IMR-90 (cell line): ENCODE measurements at regions not wholly inside any gene's neighbourhood (a gene's known extent, or its start where the extent isn't known, plus 50 kb on each side); places are given as distances from the start of the nearest gene placed in this dataset.

Experiments
- ATAC-seq: fragments of 200-7000 bp; cut with Tn5 transposase; 2 replicates; pipeline ENCODE4 v1.9.1; 2020; ENCODE audit warnings: low read depth, mild to moderate bottlenecking, moderate library complexity
- BruUV-seq: library from RNA; stranded (reverse); fragments of 400-500 nt; replicated peaks from 2 replicates; lab custom pipeline; 2021; lab: Mats Ljungman, UMichigan
- CTCF ChIA-PET: fragments of 300-600 bp; formaldehyde crosslinking; extraction: SDS; loops from one replicate; lab custom pipeline; 2021; ENCODE audit warnings: antibody characterized with exemption; lab: Yijun Ruan, JAX
- POLR2A ChIA-PET: fragments of 300-600 bp; sonication (Branson Sonifier 250); formaldehyde crosslinking; loops from one replicate; lab custom pipeline; 2022; ENCODE audit warnings: antibody characterized with exemption; ENCODE audit not compliant: unreplicated experiment; lab: Charles Lee
- DNase-seq: peaks from one replicate; pipeline ENCODE4 v3.0.0; 2013
- H2AFZ ChIP-seq: replicated peaks from 2 replicates; pipeline ENCODE3; 2013; ENCODE audit warnings: low read length, mild to moderate bottlenecking; ENCODE audit not compliant: poor library complexity
- H2AK5ac ChIP-seq: 2 replicates; pipeline ENCODE4 v1.6.1; 2013; ENCODE audit warnings: low read depth, low read length, inconsistent platforms
- H2AK9ac ChIP-seq: replicated peaks from 2 replicates; pipeline ENCODE3; 2013; ENCODE audit warnings: mild to moderate bottlenecking, low read depth, low read length, moderate library complexity; ENCODE audit not compliant: poor library complexity
- H2BK120ac ChIP-seq: 2 replicates; pipeline ENCODE4 v1.6.1; 2013; ENCODE audit warnings: low read depth, low read length, inconsistent platforms
- H2BK15ac ChIP-seq: 3 replicates; pipeline ENCODE4 v1.6.1; 2013; ENCODE audit warnings: low read depth, low read length, inconsistent platforms
- H2BK20ac ChIP-seq: 2 replicates; pipeline ENCODE4 v1.6.1; 2013; ENCODE audit warnings: low read depth, mild to moderate bottlenecking, inconsistent platforms, low read length, moderate library complexity
- H2BK5ac ChIP-seq: 2 replicates; pipeline ENCODE4 v1.6.1; 2013; ENCODE audit warnings: mild to moderate bottlenecking, low read depth, low read length, inconsistent platforms; ENCODE audit not compliant: poor library complexity, severe bottlenecking
- H3K14ac ChIP-seq: replicated peaks from 2 replicates; pipeline ENCODE4 v1.6.1; 2013; ENCODE audit warnings: low read depth, low read length, inconsistent platforms
- H3K18ac ChIP-seq: 2 replicates; pipeline ENCODE4 v1.6.1; 2013; ENCODE audit warnings: low read depth, low read length, control low read depth
- H3K23ac ChIP-seq: 2 replicates; pipeline ENCODE4 v1.6.1; 2013; ENCODE audit warnings: low read depth, low read length, inconsistent platforms
- H3K27ac ChIP-seq: 2 replicates; pipeline ENCODE4 v1.5.1; 2013; ENCODE audit warnings: mild to moderate bottlenecking, control low read depth, low read length; ENCODE audit not compliant: insufficient read depth
- H3K27me3 ChIP-seq: 2 replicates; pipeline ENCODE4 v1.6.1; 2013; ENCODE audit warnings: low read length; ENCODE audit not compliant: control insufficient read depth, insufficient read depth
- H3K36me3 ChIP-seq: 2 replicates; pipeline ENCODE4 v1.6.1; 2013; ENCODE audit warnings: low read length, mixed read lengths; ENCODE audit not compliant: control insufficient read depth, insufficient read depth
- H3K4ac ChIP-seq: 2 replicates; pipeline ENCODE4 v1.6.1; 2013; ENCODE audit warnings: low read depth, low read length, inconsistent platforms
- H3K4me1 ChIP-seq: 2 replicates; pipeline ENCODE4 v1.6.1; 2013; ENCODE audit warnings: low read length, mixed read lengths; ENCODE audit not compliant: control insufficient read depth, insufficient read depth
- H3K4me2 ChIP-seq: 2 replicates; pipeline ENCODE4 v1.6.1; 2013; ENCODE audit warnings: low read depth, mild to moderate bottlenecking, control low read depth, low read length, moderate library complexity
- H3K4me3 ChIP-seq: 2 replicates; pipeline ENCODE4 v1.5.1; 2013; ENCODE audit warnings: low read depth, mild to moderate bottlenecking, control low read depth, low read length, moderate library complexity; ENCODE audit not compliant: insufficient read depth
- H3K56ac ChIP-seq: 2 replicates; pipeline ENCODE4 v1.6.1; 2013; ENCODE audit warnings: low read length, inconsistent platforms; ENCODE audit not compliant: insufficient read depth; ENCODE audit errors: extremely low read depth
- H3K79me1 ChIP-seq, 2 experiments: 2 replicates each; pipeline ENCODE4 v1.6.1; 2013; ENCODE audit warnings: low read length in 2 of 2, inconsistent platforms in 1 of 2, low read depth in 1 of 2
- H3K9ac ChIP-seq: 2 replicates; pipeline ENCODE4 v1.6.1; 2013; ENCODE audit warnings: low read depth, low read length, control low read depth
- H3K9me1 ChIP-seq: 2 replicates; pipeline ENCODE4 v1.6.1; 2013; ENCODE audit warnings: low read length, inconsistent platforms; ENCODE audit not compliant: insufficient read depth
- H3K9me3 ChIP-seq: 2 replicates; pipeline ENCODE4 v1.6.1; 2013; ENCODE audit warnings: low read length; ENCODE audit not compliant: control insufficient read depth, insufficient read depth
- H4K20me1 ChIP-seq: 2 replicates; pipeline ENCODE4 v1.6.1; 2013; ENCODE audit warnings: low read length, inconsistent platforms; ENCODE audit not compliant: insufficient read depth
- H4K5ac ChIP-seq: 2 replicates; pipeline ENCODE4 v1.6.1; 2013; ENCODE audit warnings: mild to moderate bottlenecking, low read depth, low read length, control low read depth
- H4K8ac ChIP-seq, 2 experiments: 2 replicates each; pipeline ENCODE4 v1.6.1; 2013; ENCODE audit warnings: low read depth in 2 of 2, low read length in 2 of 2, control low read depth in 1 of 2, inconsistent platforms in 1 of 2
- H4K91ac ChIP-seq: 2 replicates; pipeline ENCODE4 v1.6.1; 2013; ENCODE audit warnings: low read depth, low read length, inconsistent platforms; ENCODE audit not compliant: insufficient read depth
- BHLHE40 ChIP-seq: fragments of 150-350 bp; IDR thresholded peaks from 2 replicates; pipeline ENCODE4 v1.6.1; 2016; ENCODE audit warnings: mild to moderate bottlenecking, low read depth, low read length
- CEBPB ChIP-seq: IDR thresholded peaks from 2 replicates; pipeline ENCODE4 v1.6.1; 2012; ENCODE audit warnings: low read depth, low read length, improper control_type of control experiment
- CHD1 ChIP-seq: IDR thresholded peaks from 2 replicates; pipeline ENCODE4 v1.6.1; 2012; ENCODE audit warnings: low read depth, low read length, improper control_type of control experiment
- FOS ChIP-seq: fragments of 150-350 bp; IDR thresholded peaks from 2 replicates; pipeline ENCODE4 v1.6.1; 2016; ENCODE audit warnings: low read depth, low read length
- MAFK ChIP-seq: IDR thresholded peaks from 2 replicates; pipeline ENCODE4 v1.6.1; 2012; ENCODE audit warnings: low read depth, low read length, improper control_type of control experiment
- MAZ ChIP-seq: IDR thresholded peaks from 2 replicates; pipeline ENCODE4 v1.6.1; 2012; ENCODE audit warnings: low read depth, mild to moderate bottlenecking, low read length, improper control_type of control experiment, moderate library complexity, borderline replicate concordance
- NFE2L2 ChIP-seq: fragments of 150-350 bp; IDR thresholded peaks from 2 replicates; pipeline ENCODE4 v1.6.1; 2016; ENCODE audit warnings: low read depth, mild to moderate bottlenecking, low read length
- POLR2A ChIP-seq: IDR thresholded peaks from 2 replicates; pipeline ENCODE4 v1.6.1; 2012; ENCODE audit warnings: mild to moderate bottlenecking, low read depth, low read length
- RAD21 ChIP-seq: IDR thresholded peaks from 2 replicates; pipeline ENCODE4 v1.6.1; 2012; ENCODE audit warnings: low read length, improper control_type of control experiment
- RCOR1 ChIP-seq: IDR thresholded peaks from 2 replicates; pipeline ENCODE4 v1.6.1; 2012; ENCODE audit warnings: mild to moderate bottlenecking, low read length, improper control_type of control experiment; ENCODE audit not compliant: insufficient replicate concordance
- RFX5 ChIP-seq: IDR thresholded peaks from 2 replicates; pipeline ENCODE4 v1.8.0; 2012; ENCODE audit warnings: low read depth, mild to moderate bottlenecking, low read length, moderate library complexity
- WGBS, 2 experiments: methylation state at CpG; one replicate each; pipeline versions ENCODE4 v1.1.5 to v1.1.7; 2013; ENCODE audit warnings: missing lambda C conversion rate in 2 of 2; ENCODE audit not compliant: insufficient read length in 1 of 2; ENCODE audit errors: extremely low coverage in 2 of 2; 5-methylcytosine and 5-hydroxymethylcytosine counted together
- dilution Hi-C: fragments of 300-500 bp; cut with HindIII; formaldehyde crosslinking; loops from one replicate; pipeline ENCODE4 v1.14.3; 2018; ENCODE audit warnings: low sequenced_read_pairs; ENCODE audit not compliant: unreplicated experiment
- in situ Hi-C: fragments of 300-500 bp; cut with MboI; formaldehyde crosslinking; loops from 3 replicates; pipeline ENCODE4 v1.14.3; 2019; ENCODE audit warnings: low sequenced_read_pairs, inconsistent platforms, mixed read lengths
- intact Hi-C: fragments of 100-400 bp; cut with micrococcal nuclease; formaldehyde crosslinking; loops from 2 replicates; pipeline ENCODE4 v1.10.0; 2022
- TF ChIP-seq, protein P1 (sequence below): fragments of 150-350 bp; IDR thresholded peaks from 2 replicates; pipeline ENCODE4 v1.6.1; 2016; ENCODE audit warnings: low read depth, mild to moderate bottlenecking, low read length, moderate library complexity, borderline replicate concordance
- TF ChIP-seq, protein P2 (sequence below): conservative IDR thresholded peaks from 2 replicates; pipeline ENCODE4 v1.5.1; 2012; ENCODE audit warnings: mild to moderate bottlenecking, low read depth, low read length, improper control_type of control experiment
- TF ChIP-seq, protein P3 (sequence below): fragments of 150-350 bp; IDR thresholded peaks from 2 replicates; pipeline ENCODE4 v1.6.1; 2017; ENCODE audit warnings: mild to moderate bottlenecking, antibody characterized with exemption, low read length, low read depth

DNA sequence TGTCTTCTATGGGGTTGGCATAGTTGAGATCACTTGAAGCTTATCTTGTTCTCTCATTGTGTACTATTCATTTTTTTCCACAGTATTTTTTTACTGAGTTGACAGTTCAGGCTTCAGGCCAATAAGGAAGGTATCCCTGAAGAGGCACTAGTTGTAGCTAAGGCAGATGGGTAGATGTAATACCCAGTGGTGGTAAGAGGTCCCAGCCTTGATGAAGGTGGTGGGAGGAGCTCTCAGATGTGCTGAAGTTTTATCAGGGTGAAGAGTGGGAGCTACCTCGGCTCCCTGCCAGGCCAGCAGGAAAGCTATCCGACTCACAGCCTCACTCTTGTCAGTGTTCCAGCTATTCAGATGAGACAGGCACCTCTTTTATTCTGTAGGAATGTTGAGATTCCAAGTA is 87.7 kb upstream of the UFL1 start:
- Histone ChIP-seq H3K4me3 (no peak overlapping the region), H2AK5ac (no peak overlapping the region), H3K27ac (no peak overlapping the region), H2BK20ac (no peak overlapping the region), H2BK15ac (no peak overlapping the region), H3K9me3 (peaks cover 27% of the 10 kb centered on the region), H2BK120ac (no peak overlapping the region), H4K20me1 (no peaks in the 10 kb centered on the region), H3K27me3 (no peaks in the 10 kb centered on the region), H3K18ac (no peak overlapping the region), H4K8ac (no peak overlapping the region), H3K4ac (no peak overlapping the region), H4K91ac (no peak overlapping the region), H3K79me1 (no peaks in the 10 kb centered on the region), H2BK5ac (no peak overlapping the region), H3K9me1 (no peaks in the 10 kb centered on the region), H2AFZ (no peak overlapping the region), H3K9ac (no peak overlapping the region), H3K36me3 (no peaks in the 10 kb centered on the region), H3K23ac (no peak overlapping the region), H3K14ac (no peak overlapping the region), H3K4me2 (no peak overlapping the region), H2AK9ac (no peak overlapping the region), H3K56ac (no peak overlapping the region), H4K5ac (no peak overlapping the region), H3K4me1 (no peaks in the 10 kb centered on the region)
- POLR2A ChIA-PET, result no interaction called here
- ATAC-seq, result no peak
- TF ChIP-seq RFX5 (no peak), MAFK (no peak), POLR2A (no peak), BHLHE40 (no peak), CHD1 (no peak), MAZ (no peak), FOS (no peak), RAD21 (no peak), RCOR1 (no peak), NFE2L2 (no peak), CEBPB (no peak)
- TF ChIP-seq, protein P1, sequence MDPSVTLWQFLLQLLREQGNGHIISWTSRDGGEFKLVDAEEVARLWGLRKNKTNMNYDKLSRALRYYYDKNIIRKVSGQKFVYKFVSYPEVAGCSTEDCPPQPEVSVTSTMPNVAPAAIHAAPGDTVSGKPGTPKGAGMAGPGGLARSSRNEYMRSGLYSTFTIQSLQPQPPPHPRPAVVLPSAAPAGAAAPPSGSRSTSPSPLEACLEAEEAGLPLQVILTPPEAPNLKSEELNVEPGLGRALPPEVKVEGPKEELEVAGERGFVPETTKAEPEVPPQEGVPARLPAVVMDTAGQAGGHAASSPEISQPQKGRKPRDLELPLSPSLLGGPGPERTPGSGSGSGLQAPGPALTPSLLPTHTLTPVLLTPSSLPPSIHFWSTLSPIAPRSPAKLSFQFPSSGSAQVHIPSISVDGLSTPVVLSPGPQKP, result no peak
- TF ChIP-seq, protein P2, sequence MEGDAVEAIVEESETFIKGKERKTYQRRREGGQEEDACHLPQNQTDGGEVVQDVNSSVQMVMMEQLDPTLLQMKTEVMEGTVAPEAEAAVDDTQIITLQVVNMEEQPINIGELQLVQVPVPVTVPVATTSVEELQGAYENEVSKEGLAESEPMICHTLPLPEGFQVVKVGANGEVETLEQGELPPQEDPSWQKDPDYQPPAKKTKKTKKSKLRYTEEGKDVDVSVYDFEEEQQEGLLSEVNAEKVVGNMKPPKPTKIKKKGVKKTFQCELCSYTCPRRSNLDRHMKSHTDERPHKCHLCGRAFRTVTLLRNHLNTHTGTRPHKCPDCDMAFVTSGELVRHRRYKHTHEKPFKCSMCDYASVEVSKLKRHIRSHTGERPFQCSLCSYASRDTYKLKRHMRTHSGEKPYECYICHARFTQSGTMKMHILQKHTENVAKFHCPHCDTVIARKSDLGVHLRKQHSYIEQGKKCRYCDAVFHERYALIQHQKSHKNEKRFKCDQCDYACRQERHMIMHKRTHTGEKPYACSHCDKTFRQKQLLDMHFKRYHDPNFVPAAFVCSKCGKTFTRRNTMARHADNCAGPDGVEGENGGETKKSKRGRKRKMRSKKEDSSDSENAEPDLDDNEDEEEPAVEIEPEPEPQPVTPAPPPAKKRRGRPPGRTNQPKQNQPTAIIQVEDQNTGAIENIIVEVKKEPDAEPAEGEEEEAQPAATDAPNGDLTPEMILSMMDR, result no peak
- TF ChIP-seq, protein P3, sequence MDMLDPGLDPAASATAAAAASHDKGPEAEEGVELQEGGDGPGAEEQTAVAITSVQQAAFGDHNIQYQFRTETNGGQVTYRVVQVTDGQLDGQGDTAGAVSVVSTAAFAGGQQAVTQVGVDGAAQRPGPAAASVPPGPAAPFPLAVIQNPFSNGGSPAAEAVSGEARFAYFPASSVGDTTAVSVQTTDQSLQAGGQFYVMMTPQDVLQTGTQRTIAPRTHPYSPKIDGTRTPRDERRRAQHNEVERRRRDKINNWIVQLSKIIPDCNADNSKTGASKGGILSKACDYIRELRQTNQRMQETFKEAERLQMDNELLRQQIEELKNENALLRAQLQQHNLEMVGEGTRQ, result no peak
- in situ Hi-C loops, result no loop called here
- no CpG with 5 or more reads among the region's 2 CpGs for WGBS, 2 experiments
- no peak for DNase-seq
- CTCF ChIA-PET, result no interaction called here
- no TSS peak for BruUV-seq
- dilution Hi-C loops, result no loop called here
- intact Hi-C loops, result no loop called here
